ENCODE measurements at regions not wholly inside any gene's neighbourhood (a gene's known extent, or its start where the extent isn't known, plus 50 kb on each side); places are given as distances from the start of the nearest gene placed in this dataset.

DNA sequence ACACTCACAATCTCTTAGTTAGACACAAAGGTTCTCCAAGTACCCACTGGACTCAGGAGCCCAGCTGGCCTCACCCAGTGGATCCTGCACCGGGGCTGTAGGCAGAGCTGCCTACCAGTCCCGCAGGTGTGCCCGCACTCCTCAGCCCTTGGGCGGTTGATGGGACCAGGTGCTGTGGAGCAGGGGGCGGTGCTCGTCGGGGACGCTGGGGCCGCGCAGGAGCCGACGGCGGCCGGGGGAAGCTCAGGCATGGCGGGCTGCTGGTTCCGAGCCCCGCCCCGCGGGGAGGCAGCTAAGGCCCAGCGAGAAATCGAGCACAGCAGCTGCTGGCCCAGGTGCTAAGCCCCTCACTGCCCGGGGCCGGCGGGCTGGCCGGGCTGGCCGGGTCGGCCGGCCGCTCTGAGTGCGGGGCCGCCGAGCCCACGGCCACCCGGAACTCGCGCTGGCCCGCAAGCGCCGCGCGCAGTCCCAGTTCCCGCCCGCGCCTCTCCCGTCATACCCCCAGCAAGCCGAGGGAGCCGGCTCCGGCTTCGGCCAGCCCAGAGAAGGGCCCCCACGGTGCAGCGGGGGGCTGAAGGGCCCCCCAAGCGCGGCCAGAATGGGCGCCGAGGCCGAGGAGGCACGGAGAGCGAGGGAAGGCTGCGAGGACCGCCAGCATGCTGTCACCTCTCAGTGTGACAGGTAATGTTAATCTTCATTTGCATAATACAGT is 506.8 kb downstream of the LRFN5 start:
- TF ChIP-seq, protein P1, sequence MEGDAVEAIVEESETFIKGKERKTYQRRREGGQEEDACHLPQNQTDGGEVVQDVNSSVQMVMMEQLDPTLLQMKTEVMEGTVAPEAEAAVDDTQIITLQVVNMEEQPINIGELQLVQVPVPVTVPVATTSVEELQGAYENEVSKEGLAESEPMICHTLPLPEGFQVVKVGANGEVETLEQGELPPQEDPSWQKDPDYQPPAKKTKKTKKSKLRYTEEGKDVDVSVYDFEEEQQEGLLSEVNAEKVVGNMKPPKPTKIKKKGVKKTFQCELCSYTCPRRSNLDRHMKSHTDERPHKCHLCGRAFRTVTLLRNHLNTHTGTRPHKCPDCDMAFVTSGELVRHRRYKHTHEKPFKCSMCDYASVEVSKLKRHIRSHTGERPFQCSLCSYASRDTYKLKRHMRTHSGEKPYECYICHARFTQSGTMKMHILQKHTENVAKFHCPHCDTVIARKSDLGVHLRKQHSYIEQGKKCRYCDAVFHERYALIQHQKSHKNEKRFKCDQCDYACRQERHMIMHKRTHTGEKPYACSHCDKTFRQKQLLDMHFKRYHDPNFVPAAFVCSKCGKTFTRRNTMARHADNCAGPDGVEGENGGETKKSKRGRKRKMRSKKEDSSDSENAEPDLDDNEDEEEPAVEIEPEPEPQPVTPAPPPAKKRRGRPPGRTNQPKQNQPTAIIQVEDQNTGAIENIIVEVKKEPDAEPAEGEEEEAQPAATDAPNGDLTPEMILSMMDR (IDR thresholded peaks at IDR 0.05) = no peak
- TF ChIP-seq POLR2A (IDR thresholded peaks at IDR 0.05) = no peak
- TF ChIP-seq POLR2AphosphoS5 (IDR thresholded peaks at IDR 0.05) = no peak
- no peak for TF ChIP-seq EP300 (IDR thresholded peaks at IDR 0.05; ENCODE audit: low read depth)
